Stimulated activated effector memory CD8-positive, alpha-beta T cell treated with anti-CD3 and anti-CD28 coated beads, Interleukin-12 subunit alpha, Interleukin-12 subunit beta, amount 100 ng/mL, for 72 hours (primary cell): ENCODE measurements at regions not wholly inside any gene's neighbourhood (a gene's known extent, or its start where the extent isn't known, plus 50 kb on each side); places are given as distances from the start of the nearest gene placed in this dataset.

Experiments used
- ATAC-seq: fragments of 150-1000 bp; cut with Tn5 transposase; 2 replicates; pipeline ENCODE4 v1.10.0; 2021
- DNase-seq, 2 donors: peaks; one replicate each; pipeline ENCODE4 v3.0.0; 2021 to 2022; ENCODE audit warnings: low spot score in 2 of 2
- H3K27ac Mint-ChIP-seq: one replicate; pipeline ENCODE4 v1.8.0; 2022; ENCODE audit warnings: mild to moderate bottlenecking, mixed read lengths
- H3K36me3 Mint-ChIP-seq: one replicate; pipeline ENCODE4 v1.8.0; 2022; ENCODE audit warnings: mild to moderate bottlenecking, mixed read lengths
- H3K4me1 Mint-ChIP-seq: one replicate; pipeline ENCODE4 v1.8.0; 2022; ENCODE audit warnings: mixed read lengths
- H3K4me3 Mint-ChIP-seq: one replicate; pipeline ENCODE4 v1.8.0; 2022; ENCODE audit warnings: mild to moderate bottlenecking, mixed read lengths
- H3K9me3 Mint-ChIP-seq: one replicate; pipeline ENCODE4 v1.8.0; 2022; ENCODE audit warnings: mixed read lengths

DNA sequence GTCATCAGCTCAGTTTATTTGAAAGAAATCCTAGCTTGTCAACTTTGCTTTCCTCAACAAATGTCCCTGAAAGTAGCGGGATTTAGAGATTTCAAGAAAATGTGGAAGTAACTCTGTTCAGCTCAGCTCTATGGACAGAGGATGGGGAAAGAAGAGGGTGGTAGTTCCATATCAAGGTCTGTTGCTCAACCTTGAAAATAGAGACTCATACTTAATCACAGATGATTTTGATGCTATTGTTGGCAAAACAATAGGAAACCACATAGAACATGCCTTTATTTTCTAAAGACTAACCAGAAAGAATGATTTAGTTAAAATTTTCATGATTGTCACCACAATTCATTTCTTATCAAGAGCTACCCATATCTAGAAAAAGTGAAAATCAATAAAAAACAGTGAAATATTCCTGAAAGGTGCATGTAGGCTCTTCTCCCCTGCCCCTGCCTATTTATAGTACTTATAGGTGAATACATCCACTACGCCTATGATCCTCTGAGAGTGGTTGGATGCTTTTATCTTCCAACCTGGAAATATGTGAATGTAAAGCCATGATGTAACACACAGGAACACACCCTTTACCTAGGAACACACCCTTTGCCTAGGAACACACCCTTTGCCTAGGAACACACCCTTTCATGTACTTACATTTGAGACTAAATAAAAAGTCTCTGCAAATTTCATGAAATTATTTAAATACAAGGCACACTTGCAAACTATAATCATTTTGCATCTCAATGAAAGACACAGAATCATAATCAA is 65.8 kb downstream of the ETAA1 start:
- Mint-ChIP-seq H3K36me3 (no peaks in the 10 kb centered on the region), H3K4me1 (no peaks in the 10 kb centered on the region), H3K27ac (no peak overlapping the region), H3K9me3 (no peaks in the 10 kb centered on the region), H3K4me3 (no peak overlapping the region)
- DNase-seq (no peak), ATAC-seq (no peak)

DNA sequence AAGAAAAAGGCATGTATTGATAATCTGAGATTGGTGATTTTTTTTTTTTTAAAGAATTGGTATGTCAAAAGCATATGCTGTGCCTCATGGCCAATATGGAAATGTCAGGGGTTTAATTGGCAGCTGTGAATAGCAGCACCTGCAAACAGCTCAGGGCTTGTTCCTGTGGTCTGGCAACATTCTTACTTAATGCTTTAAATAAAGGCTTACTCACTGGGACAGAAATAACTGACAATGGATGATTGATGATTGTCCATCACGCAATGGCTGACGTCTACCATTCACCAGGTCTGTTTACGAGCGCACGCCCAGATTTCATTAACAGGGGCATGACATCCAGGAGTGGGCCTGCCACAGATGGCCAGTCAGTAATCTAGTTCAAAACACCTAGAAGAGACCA is 66.7 kb downstream of the ETAA1 start:
- Mint-ChIP-seq H3K36me3 (no peaks in the 10 kb centered on the region), H3K9me3 (no peaks in the 10 kb centered on the region), H3K4me1 (no peaks in the 10 kb centered on the region), H3K27ac (no peak overlapping the region), H3K4me3 (no peak overlapping the region)
- DNase-seq = no peak
- ATAC-seq = no peak

DNA sequence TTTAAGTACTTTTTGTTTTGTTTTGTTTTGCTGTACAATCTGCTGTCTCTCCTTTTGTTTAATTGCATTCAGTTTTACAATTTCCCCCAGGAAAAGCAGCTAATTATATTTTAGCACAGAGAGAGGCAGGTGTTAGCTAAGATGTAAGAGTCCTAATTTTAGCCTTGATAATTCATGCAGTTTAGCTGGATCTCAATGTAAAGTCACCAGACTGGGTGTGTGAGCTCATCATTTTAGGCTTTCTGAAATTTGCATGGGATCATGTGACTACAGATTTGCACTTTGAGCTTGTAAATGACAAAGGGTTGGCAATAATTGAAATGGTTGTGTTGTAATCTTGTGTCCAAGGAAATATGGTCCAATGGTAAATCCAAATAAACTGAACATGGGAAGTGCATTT is 68.5 kb downstream of the ETAA1 start:
- ATAC-seq (no peak), DNase-seq (no peak)
- Mint-ChIP-seq H3K4me3 (no peak overlapping the region), H3K36me3 (no peaks in the 10 kb centered on the region), H3K27ac (no peak overlapping the region), H3K4me1 (no peaks in the 10 kb centered on the region), H3K9me3 (no peaks in the 10 kb centered on the region)

GRCh38 chr2:67466734-67467133 is 69.6 kb downstream of the ETAA1 start:
- Mint-ChIP-seq H3K36me3 (no peaks in the 10 kb centered on the region), H3K27ac (no peak overlapping the region), H3K9me3 (no peaks in the 10 kb centered on the region), H3K4me3 (no peak overlapping the region), H3K4me1 (no peaks in the 10 kb centered on the region)
- no peak for ATAC-seq
- DNase-seq = no peak

GRCh38 chr2:67471681-67472080 is 74.5 kb downstream of the ETAA1 start:
- no peaks in the 10 kb centered on the region for H3K4me1 Mint-ChIP-seq
- DNase-seq = no peak

GRCh38 chr2:67476809-67477790 is 80.0 kb downstream of the ETAA1 start:
- H3K9me3 Mint-ChIP-seq = no peaks in the 10 kb centered on the region
- no peaks in the 10 kb centered on the region for H3K36me3 Mint-ChIP-seq
- ATAC-seq (no peak), DNase-seq (no peak)
- no peak overlapping the region for H3K27ac Mint-ChIP-seq
- no peaks in the 10 kb centered on the region for H3K4me1 Mint-ChIP-seq
- H3K4me3 Mint-ChIP-seq = no peak overlapping the region

More at GRCh38 chr2:67471681-67472080, 74.5 kb downstream of the ETAA1 start:
- no peak overlapping the region for H3K27ac Mint-ChIP-seq
- no peaks in the 10 kb centered on the region for H3K36me3 Mint-ChIP-seq
- H3K9me3 Mint-ChIP-seq = no peaks in the 10 kb centered on the region
- ATAC-seq = no peak
- H3K4me3 Mint-ChIP-seq = no peak overlapping the region

DNA sequence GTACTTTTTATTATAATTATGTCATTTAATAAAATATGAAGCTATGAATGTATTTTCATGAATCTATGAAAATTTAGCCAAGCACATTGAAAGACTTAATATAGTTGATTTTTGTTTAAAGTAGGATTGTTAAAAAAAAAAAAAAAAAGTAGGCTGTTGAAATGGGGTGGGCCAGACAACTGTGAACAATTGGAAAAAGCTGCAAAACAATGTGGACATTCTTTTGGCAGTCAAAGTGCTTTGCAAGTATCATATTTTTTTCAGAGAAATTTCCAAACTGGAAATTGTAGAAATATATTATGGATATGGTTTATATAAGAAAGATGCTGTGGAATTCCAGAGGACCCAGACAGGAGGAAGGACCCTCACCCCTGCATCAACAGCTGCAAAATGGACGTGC is 82.1 kb downstream of the ETAA1 start:
- no peaks in the 10 kb centered on the region for H3K4me1 Mint-ChIP-seq
- DNase-seq (no peak), ATAC-seq (no peak)
- H3K4me3 Mint-ChIP-seq = no peak overlapping the region
- no peaks in the 10 kb centered on the region for H3K36me3 Mint-ChIP-seq
- H3K27ac Mint-ChIP-seq = no peak overlapping the region
- H3K9me3 Mint-ChIP-seq = no peaks in the 10 kb centered on the region

GRCh38 chr2:67485431-67485830 is 88.3 kb downstream of the ETAA1 start:
- Mint-ChIP-seq H3K4me1 (no peaks in the 10 kb centered on the region), H3K9me3 (no peaks in the 10 kb centered on the region), H3K36me3 (no peaks in the 10 kb centered on the region), H3K27ac (no peak overlapping the region), H3K4me3 (no peak overlapping the region)
- ATAC-seq (no peak), DNase-seq (no peak)

DNA sequence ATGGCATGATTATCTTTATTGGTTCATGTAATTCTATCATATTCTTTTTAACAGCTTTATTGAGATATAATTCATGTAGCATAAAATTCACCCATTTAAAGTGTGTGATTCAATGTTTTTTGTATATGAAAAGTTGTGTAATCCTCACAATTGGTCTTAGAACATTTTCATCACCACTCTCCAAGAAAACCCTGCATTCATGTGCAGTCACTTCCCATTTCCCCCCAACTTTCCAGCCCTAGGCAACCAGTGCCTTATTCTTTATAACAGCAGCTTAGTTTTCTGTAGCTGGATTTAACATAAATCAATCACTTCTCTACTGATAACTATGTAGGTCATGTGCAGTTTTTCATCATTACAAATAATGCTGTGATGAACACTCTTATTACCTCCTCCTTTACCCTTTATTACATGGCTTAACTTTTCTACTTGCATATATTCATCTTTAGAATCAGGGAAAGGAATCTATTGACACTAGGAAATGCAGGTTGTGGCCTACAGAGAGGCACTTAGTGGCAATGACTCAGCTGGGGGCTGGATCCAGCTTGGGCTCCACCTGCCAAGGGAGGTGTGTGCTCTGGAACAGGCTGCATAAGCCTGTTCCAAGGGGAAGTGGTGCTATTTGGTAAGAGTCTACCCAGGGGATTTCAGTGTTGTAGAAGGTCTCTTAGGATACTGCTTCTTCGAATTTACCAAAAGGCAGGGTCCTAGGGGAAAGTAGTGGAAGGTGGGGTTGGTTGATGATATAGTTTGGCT is 89.1 kb downstream of the ETAA1 start:
- no peak overlapping the region for H3K27ac Mint-ChIP-seq
- no peaks in the 10 kb centered on the region for H3K36me3 Mint-ChIP-seq
- H3K9me3 Mint-ChIP-seq = no peaks in the 10 kb centered on the region
- H3K4me1 Mint-ChIP-seq = no peaks in the 10 kb centered on the region
- ATAC-seq = no peak
- no peak overlapping the region for H3K4me3 Mint-ChIP-seq
- no peak for DNase-seq

GRCh38 chr2:67487993-67488392 is 90.9 kb downstream of the ETAA1 start:
- ATAC-seq = no peak
- no peak overlapping the region for H3K4me3 Mint-ChIP-seq
- H3K27ac Mint-ChIP-seq = no peak overlapping the region
- H3K36me3 Mint-ChIP-seq = no peaks in the 10 kb centered on the region
- H3K4me1 Mint-ChIP-seq = no peaks in the 10 kb centered on the region
- DNase-seq = no peak
- H3K9me3 Mint-ChIP-seq = no peaks in the 10 kb centered on the region

GRCh38 chr2:67489396-67489795 is 92.3 kb downstream of the ETAA1 start:
- Mint-ChIP-seq H3K36me3 (no peaks in the 10 kb centered on the region), H3K4me1 (no peaks in the 10 kb centered on the region), H3K9me3 (no peaks in the 10 kb centered on the region), H3K27ac (no peak overlapping the region), H3K4me3 (no peak overlapping the region)
- DNase-seq (no peak), ATAC-seq (no peak)

- ATAC-seq (no peak), DNase-seq (no peak)
- H3K9me3 Mint-ChIP-seq = no peaks in the 10 kb centered on the region
- H3K27ac Mint-ChIP-seq = no peak overlapping the region
- H3K4me1 Mint-ChIP-seq = no peaks in the 10 kb centered on the region
- no peak overlapping the region for H3K4me3 Mint-ChIP-seq
- no peaks in the 10 kb centered on the region for H3K36me3 Mint-ChIP-seq
Observed at GRCh38 chr2:67498931-67499330, 101.8 kb downstream of the ETAA1 start.

GRCh38 chr2:67499989-67500388 is 102.9 kb downstream of the ETAA1 start:
- H3K4me3 Mint-ChIP-seq = no peak overlapping the region
- no peak for ATAC-seq
- no peak for DNase-seq
- H3K36me3 Mint-ChIP-seq = no peaks in the 10 kb centered on the region
- H3K27ac Mint-ChIP-seq = no peak overlapping the region
- no peaks in the 10 kb centered on the region for H3K4me1 Mint-ChIP-seq
- no peaks in the 10 kb centered on the region for H3K9me3 Mint-ChIP-seq

DNA sequence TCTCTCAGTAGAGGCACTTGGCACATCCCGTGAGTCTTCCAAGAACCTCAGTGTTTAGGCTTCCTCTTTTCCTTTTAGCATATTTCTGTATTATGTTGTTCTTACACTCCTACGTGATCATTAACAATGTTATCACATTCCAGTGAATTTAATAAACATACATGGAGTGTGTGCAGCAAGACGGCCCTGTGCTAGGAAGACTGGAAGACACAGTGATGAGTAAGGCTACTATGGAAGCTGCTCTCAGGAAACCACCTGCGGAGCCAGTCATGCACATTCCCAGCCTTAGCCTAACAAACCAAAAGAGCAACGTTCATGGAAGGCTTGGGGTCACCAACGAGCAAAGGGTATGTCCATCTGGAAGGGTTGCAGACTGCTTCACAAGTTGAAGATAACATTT is 103.4 kb downstream of the ETAA1 start:
- ATAC-seq (no peak), DNase-seq (no peak)
- no peaks in the 10 kb centered on the region for H3K4me1 Mint-ChIP-seq
- no peaks in the 10 kb centered on the region for H3K36me3 Mint-ChIP-seq
- no peak overlapping the region for H3K27ac Mint-ChIP-seq
- H3K4me3 Mint-ChIP-seq = no peak overlapping the region
- H3K9me3 Mint-ChIP-seq = no peaks in the 10 kb centered on the region

DNA sequence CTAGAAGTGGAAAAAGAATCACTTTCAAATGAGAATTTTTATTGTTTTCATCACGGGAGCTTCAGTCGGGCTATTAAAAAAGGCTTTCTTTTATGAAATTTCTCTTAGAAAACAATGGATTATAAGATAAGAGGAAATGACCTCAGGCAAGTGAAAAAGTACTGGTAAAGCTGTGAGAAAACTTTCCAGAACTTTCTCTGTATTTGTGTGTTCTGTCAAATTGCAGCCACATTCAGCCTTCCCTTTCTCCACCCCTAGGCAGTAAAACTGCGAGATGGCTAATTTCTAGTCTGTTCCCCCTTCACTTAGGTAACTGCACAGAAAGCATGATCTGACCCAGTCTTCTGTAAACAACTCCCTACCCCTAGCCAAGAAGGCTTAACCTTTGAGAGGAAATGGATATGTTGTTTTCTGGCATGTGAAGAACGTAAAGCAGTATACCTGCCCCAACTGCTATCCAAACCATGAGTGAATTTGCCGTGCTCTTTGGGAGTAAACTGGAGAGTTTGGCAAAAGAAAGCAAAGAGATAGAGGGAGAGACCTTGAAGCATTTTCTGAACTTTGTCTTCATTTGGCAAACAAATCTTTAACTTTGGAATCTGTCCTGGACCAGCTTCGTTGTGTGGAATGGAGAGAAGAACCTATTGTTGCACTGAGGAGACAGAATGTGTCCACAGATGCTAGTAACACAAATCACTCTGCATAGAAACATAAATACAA is 105.4 kb downstream of the ETAA1 start:
- no peaks in the 10 kb centered on the region for H3K36me3 Mint-ChIP-seq
- peaks cover 4% of the 10 kb centered on the region for H3K9me3 Mint-ChIP-seq
- no peak overlapping the region for H3K27ac Mint-ChIP-seq
- ATAC-seq (no peak), DNase-seq (no peak)
- H3K4me3 Mint-ChIP-seq = no peak overlapping the region
- no peaks in the 10 kb centered on the region for H3K4me1 Mint-ChIP-seq
